Endothelial cell of umbilical vein (primary cell): ENCODE measurements at regions not wholly inside any gene's neighbourhood (a gene's known extent, or its start where the extent isn't known, plus 50 kb on each side); places are given as distances from the start of the nearest gene placed in this dataset.

Experiments used
- BruUV-seq: library from RNA; stranded (reverse); fragments of 400-500 nt; replicated peaks from 2 replicates; lab custom pipeline; 2021; lab: Mats Ljungman, UMichigan
- CTCF ChIA-PET: fragments of 300-600, 350-600 bp; sonication (Branson Sonifier 250); formaldehyde crosslinking; loops from one replicate; lab custom pipeline; 2021; ENCODE audit warnings: antibody characterized with exemption, inconsistent platforms; lab: Charles Lee
- POLR2A ChIA-PET: fragments of 300-600, 350-600 bp; sonication (Branson Sonifier 250); formaldehyde crosslinking; loops from one replicate; lab custom pipeline; 2021; ENCODE audit warnings: antibody characterized with exemption, inconsistent platforms; lab: Charles Lee
- DNase-seq: peaks from one replicate; pipeline ENCODE4 v3.0.0-alpha.2; 2011; ENCODE audit warnings: low read depth, low spot score
- FAIRE-seq: peaks from 2 replicates; lab custom pipeline; 2011; peaks lifted over from hg19 to GRCh38; lab: Jason Lieb, UNC
- H2AFZ ChIP-seq: 2 replicates; pipeline ENCODE4 v1.6.0; 2012; ENCODE audit warnings: low read depth, low read length, control low read depth, inconsistent platforms
- H3K27ac ChIP-seq: 2 replicates; pipeline ENCODE4 v1.5.1; 2011; ENCODE audit warnings: low read depth, mild to moderate bottlenecking, control low read depth, low read length, moderate library complexity; ENCODE audit not compliant: insufficient read depth
- H3K27me3 ChIP-seq, 2 experiments: 2 replicates each; pipeline versions ENCODE4 v1.6.0 to v1.6.1; 2011; ENCODE audit warnings: low read length in 2 of 2, mixed read lengths in 1 of 2; ENCODE audit not compliant: control insufficient read depth in 2 of 2, insufficient read depth in 2 of 2
- H3K36me3 ChIP-seq, 2 experiments: 2 replicates in 1 of 2; 3 replicates in 1 of 2; pipeline ENCODE4 v1.5.1; 2011; ENCODE audit warnings: low read length in 2 of 2, mild to moderate bottlenecking in 1 of 2, moderate library complexity in 1 of 2; ENCODE audit not compliant: control insufficient read depth in 2 of 2, insufficient read depth in 2 of 2; ENCODE audit errors: extremely low read depth in 1 of 2
- H3K4me1 ChIP-seq: 3 replicates; pipeline ENCODE4 v1.5.1; 2011; ENCODE audit warnings: mild to moderate bottlenecking, low read length; ENCODE audit not compliant: control insufficient read depth, insufficient read depth; ENCODE audit errors: extremely low read depth
- H3K4me2 ChIP-seq: 2 replicates; pipeline ENCODE4 v1.6.1; 2011; ENCODE audit warnings: low read length, control low read depth, mixed read lengths; ENCODE audit not compliant: insufficient read depth
- H3K4me3 ChIP-seq, 3 experiments: fragments of 200-600 bp in 1 of 3; sonication (generic), shearing (Covaris generic) in 1 of 3; replicated peaks in 1 of 3; 2 replicates each; pipeline ENCODE4 v1.5.1; 2011 to 2016; ENCODE audit warnings: control low read depth in 3 of 3, low read length in 3 of 3, mild to moderate bottlenecking in 2 of 3, inconsistent platforms in 1 of 3, low read depth in 1 of 3, moderate library complexity in 1 of 3; ENCODE audit not compliant: insufficient read depth in 1 of 3
- H3K79me2 ChIP-seq: 2 replicates; pipeline ENCODE4 v1.6.0; 2012; ENCODE audit warnings: low read length, inconsistent platforms; ENCODE audit not compliant: control insufficient read depth, insufficient read depth
- H3K9ac ChIP-seq: replicated peaks from 2 replicates; pipeline ENCODE3; 2011; ENCODE audit warnings: low read length, control low read depth; ENCODE audit not compliant: insufficient read depth; ENCODE audit errors: extremely low read depth
- H3K9me1 ChIP-seq: replicated peaks from 3 replicates; pipeline ENCODE4 v1.6.0; 2011; ENCODE audit warnings: mild to moderate bottlenecking, low read length; ENCODE audit not compliant: control insufficient read depth, insufficient read depth; ENCODE audit errors: extremely low read depth
- H3K9me3 ChIP-seq: replicated peaks from 2 replicates; pipeline ENCODE4 v1.5.1; 2012; ENCODE audit warnings: low read length, inconsistent platforms; ENCODE audit not compliant: control insufficient read depth, insufficient read depth
- H4K20me1 ChIP-seq: replicated peaks from 2 replicates; pipeline ENCODE3; 2011; ENCODE audit warnings: mild to moderate bottlenecking, low read length; ENCODE audit not compliant: control insufficient read depth, insufficient read depth; ENCODE audit errors: extremely low read depth
- CTCF ChIP-seq, 2 donors: IDR thresholded peaks; 1 replicate in 1 of 2; 2 replicates in 1 of 2; pipeline ENCODE4 v1.5.1; 2011; ENCODE audit warnings: low read length in 2 of 2, mild to moderate bottlenecking in 2 of 2, moderate library complexity in 2 of 2, control low read depth in 1 of 2, inconsistent platforms in 1 of 2, low read depth in 1 of 2; ENCODE audit not compliant: insufficient read depth in 1 of 2; ENCODE audit errors: extremely low read depth in 1 of 2
- EZH2 ChIP-seq: IDR thresholded peaks from 2 replicates; pipeline ENCODE4 v1.6.1; 2012; ENCODE audit warnings: borderline replicate concordance, low read depth, mild to moderate bottlenecking, moderate library complexity, low read length, inconsistent platforms; ENCODE audit not compliant: severe bottlenecking
- FOS ChIP-seq: IDR thresholded peaks from 2 replicates; pipeline ENCODE4 v1.6.1; 2011; ENCODE audit warnings: mild to moderate bottlenecking, low read length, moderate library complexity, borderline replicate concordance; ENCODE audit not compliant: insufficient read depth
- GATA2 ChIP-seq: IDR thresholded peaks from 2 replicates; pipeline ENCODE4 v1.7.0; 2011; ENCODE audit warnings: low read depth, mild to moderate bottlenecking, moderate library complexity, mixed read lengths, low read length; ENCODE audit not compliant: insufficient read length, insufficient read depth
- JUN ChIP-seq: IDR thresholded peaks from 2 replicates; pipeline ENCODE4 v1.6.1; 2011; ENCODE audit warnings: borderline replicate concordance, low read depth; ENCODE audit not compliant: insufficient read length, insufficient read depth
- MAX ChIP-seq: IDR thresholded peaks from 2 replicates; pipeline ENCODE4 v1.6.1; 2011; ENCODE audit not compliant: insufficient read depth, insufficient read length
- MYC ChIP-seq: IDR thresholded peaks from one replicate; pipeline ENCODE4 v1.6.1; 2011; ENCODE audit warnings: mild to moderate bottlenecking, low read depth, low read length
- POLR2A ChIP-seq: IDR thresholded peaks from 2 replicates; pipeline ENCODE4 v1.6.1; 2012; ENCODE audit warnings: low read depth, mild to moderate bottlenecking, control low read depth, low read length
- POLR2AphosphoS5 ChIP-seq: IDR thresholded peaks from 2 replicates; pipeline ENCODE4 v1.6.1; 2012; ENCODE audit warnings: low read depth, mild to moderate bottlenecking, control low read depth, low read length, moderate library complexity; ENCODE audit not compliant: insufficient read depth
- dilution Hi-C: fragments of 300-500 bp; cut with MboI; formaldehyde crosslinking; loops from one replicate; pipeline ENCODE4 v1.15.0; 2019; ENCODE audit warnings: low sequenced_read_pairs; ENCODE audit not compliant: extremely low pct_ligation_motif_present
- intact Hi-C: fragments of 100-400 bp; cut with micrococcal nuclease; formaldehyde crosslinking; loops from one replicate; pipeline ENCODE4 v1.10.0; 2022

GRCh38 chr15:96089405-96090058 is 241.0 kb upstream of the NR2F2 start:
- H3K36me3 ChIP-seq: no peaks in the 10 kb centered on the region
- no peak for DNase-seq
- H3K4me2 ChIP-seq: no peak overlapping the region
- TF ChIP-seq POLR2AphosphoS5 (no peak), POLR2A (no peak), GATA2 (no peak), MYC (no peak), CTCF (IDR thresholded peaks at IDR 0.05; ENCODE audit: extremely low read depth in 1 of 2, insufficient read depth in 1 of 2, low read depth in 1 of 2, low read length in 2 of 2) (no peak), FOS (no peak), EZH2 (no peak), JUN (no peak), MAX (no peak)
- H3K9ac ChIP-seq: no peak overlapping the region
- ChIA-PET POLR2A (no interaction called here), CTCF (interaction anchor here (1.2 kb wide), 1 partner anchor 8 kb away, joined by 3 read pairs; no protein-coding TSS in a partner anchor)
- H4K20me1 ChIP-seq: no peaks in the 10 kb centered on the region
- no peak for FAIRE-seq
- H3K4me3 ChIP-seq: no peak overlapping the region
- no peak overlapping the region for H3K27ac ChIP-seq
- BruUV-seq: no TSS peak
- no peaks in the 10 kb centered on the region for H3K27me3 ChIP-seq
- H3K9me1 ChIP-seq: no peaks in the 10 kb centered on the region
- no peaks in the 10 kb centered on the region for H3K9me3 ChIP-seq
- dilution Hi-C loops (no loop called here), intact Hi-C loops (no loop called here)
- H3K4me1 ChIP-seq: no peaks in the 10 kb centered on the region
- no peaks in the 10 kb centered on the region for H3K79me2 ChIP-seq
- H2AFZ ChIP-seq: no peak overlapping the region
